ENCODE measurements at regions not wholly inside any gene's neighbourhood (a gene's known extent, or its start where the extent isn't known, plus 50 kb on each side); places are given as distances from the start of the nearest gene placed in this dataset.

- TF ChIP-seq NCOA2 (CRISPR knock-in tag; IDR thresholded peaks at IDR 0.05) = no peak
- TF ChIP-seq ATRX (CRISPR knock-in tag; IDR thresholded peaks at IDR 0.05; ENCODE audit: borderline replicate concordance) = no peak
- TF ChIP-seq CTCF (CRISPR knock-in tag; IDR thresholded peaks at IDR 0.05) = no peak
- no peak for TF ChIP-seq ARID3A (IDR thresholded peaks at IDR 0.05; ENCODE audit: low read depth, low read length)
Measured at GRCh38 chr20:11401988-11402387, 515.7 kb upstream of the BTBD3 start.
